Lower leg skin (tissue), 4 donors: ENCODE measurements at regions not wholly inside any gene's neighbourhood (a gene's known extent, or its start where the extent isn't known, plus 50 kb on each side); places are given as distances from the start of the nearest gene placed in this dataset.

Experiments
- DNase-seq, 2 donors: peaks; one replicate each; pipeline ENCODE4 v3.0.0-alpha.2; 2019; ENCODE audit warnings: low spot score in 2 of 2
- H3K4me3 ChIP-seq: fragments of 200-600 bp; sonication (generic); 2 replicates; pipeline ENCODE4 v1.5.1; 2017; ENCODE audit warnings: mild to moderate bottlenecking, low read depth; ENCODE audit not compliant: poor library complexity, severe bottlenecking
- CTCF ChIP-seq, 3 donors: fragments of 450-650 bp; IDR thresholded peaks; one replicate each; pipeline ENCODE4 v1.5.1; 2016; ENCODE audit warnings: antibody characterized with exemption in 3 of 3, mild to moderate bottlenecking in 3 of 3, moderate library complexity in 2 of 3
- POLR2A ChIP-seq, 2 donors: fragments of 450-650 bp; IDR thresholded peaks; one replicate each; pipeline ENCODE4 v1.6.1; 2016 to 2017; ENCODE audit warnings: antibody characterized with exemption in 2 of 2, mild to moderate bottlenecking in 1 of 2, moderate library complexity in 1 of 2
- WGBS, 2 donors: methylation state at CpG; one replicate each; pipeline ENCODE4 v1.1.5; 2018; 5-methylcytosine and 5-hydroxymethylcytosine counted together
- intact Hi-C: fragments of 100-400 bp; cut with DNase I; formaldehyde crosslinking; loops from one replicate; pipeline ENCODE4 v1.15.0; 2023; ENCODE audit warnings: low total_unique reads

- H3K4me3 ChIP-seq, result no peak overlapping the region
- no peak for TF ChIP-seq CTCF (IDR thresholded peaks at IDR 0.05)
- TF ChIP-seq POLR2A (IDR thresholded peaks at IDR 0.05), result no peak
- WGBS, 2 donors, result 94% methylated on average over 4 of the region's 4 CpGs
- intact Hi-C loops, result no loop called here
- DNase-seq, result no peak
These were observed 91.1 kb upstream of the KCNMB2 start for GRCh38 chr3:178445139-178445538.

GRCh38 chr3:178446059-178446458 is 90.2 kb upstream of the KCNMB2 start:
- TF ChIP-seq CTCF (IDR thresholded peaks at IDR 0.05) (no peak), POLR2A (IDR thresholded peaks at IDR 0.05) (no peak)
- 60 to 67% methylated on average over 1 of the region's 1 CpG for WGBS, 2 donors
- intact Hi-C loops, result no loop called here
- DNase-seq, result no peak
- H3K4me3 ChIP-seq, result no peak overlapping the region

GRCh38 chr3:178450476-178450875 is 85.8 kb upstream of the KCNMB2 start:
- DNase-seq, result no peak
- no peak for TF ChIP-seq POLR2A (IDR thresholded peaks at IDR 0.05)
- no peak for TF ChIP-seq CTCF (IDR thresholded peaks at IDR 0.05)
- H3K4me3 ChIP-seq, result no peak overlapping the region
- 74 to 80% methylated on average over 3 of the region's 3 CpGs for WGBS, 2 donors
- intact Hi-C loops, result no loop called here

GRCh38 chr3:178451799-178452198 is 84.4 kb upstream of the KCNMB2 start:
- no peak for DNase-seq
- intact Hi-C loops, result no loop called here
- H3K4me3 ChIP-seq, result no peak overlapping the region
- TF ChIP-seq CTCF (IDR thresholded peaks at IDR 0.05), result no peak
- no peak for TF ChIP-seq POLR2A (IDR thresholded peaks at IDR 0.05)

- intact Hi-C loops, result no loop called here
- peak in 1 of 2 donors; percentile 27 for DNase-seq
- H3K4me3 ChIP-seq, result no peak overlapping the region
- TF ChIP-seq POLR2A (IDR thresholded peaks at IDR 0.05), result no peak
- no peak for TF ChIP-seq CTCF (IDR thresholded peaks at IDR 0.05)
- 29 to 43% methylated on average over 4 of the region's 4 CpGs for WGBS, 2 donors
These were observed 81.5 kb upstream of the KCNMB2 start for GRCh38 chr3:178454726-178455125.

GRCh38 chr3:178455226-178455625 is 81.0 kb upstream of the KCNMB2 start:
- 21 to 27% methylated on average over 1 of the region's 1 CpG for WGBS, 2 donors
- DNase-seq, result no peak
- intact Hi-C loops, result no loop called here
- no peak overlapping the region for H3K4me3 ChIP-seq
- no peak for TF ChIP-seq POLR2A (IDR thresholded peaks at IDR 0.05)
- no peak for TF ChIP-seq CTCF (IDR thresholded peaks at IDR 0.05)
